B cell (primary cell): ENCODE measurements at regions not wholly inside any gene's neighbourhood (a gene's known extent, or its start where the extent isn't known, plus 50 kb on each side); places are given as distances from the start of the nearest gene placed in this dataset.

Experiments
- EZH2 ChIP-seq: IDR thresholded peaks from 2 replicates; pipeline ENCODE4 v1.6.1; 2012; ENCODE audit warnings: borderline replicate concordance, low read depth, mild to moderate bottlenecking, moderate library complexity, low read length; ENCODE audit not compliant: insufficient read depth, poor library complexity, severe bottlenecking
- TF ChIP-seq, protein P1 (sequence below): fragments of 200-600 bp; IDR thresholded peaks from one replicate; pipeline ENCODE4 v1.8.0; 2022; ENCODE audit warnings: antibody characterized with exemption, mild to moderate bottlenecking

DNA sequence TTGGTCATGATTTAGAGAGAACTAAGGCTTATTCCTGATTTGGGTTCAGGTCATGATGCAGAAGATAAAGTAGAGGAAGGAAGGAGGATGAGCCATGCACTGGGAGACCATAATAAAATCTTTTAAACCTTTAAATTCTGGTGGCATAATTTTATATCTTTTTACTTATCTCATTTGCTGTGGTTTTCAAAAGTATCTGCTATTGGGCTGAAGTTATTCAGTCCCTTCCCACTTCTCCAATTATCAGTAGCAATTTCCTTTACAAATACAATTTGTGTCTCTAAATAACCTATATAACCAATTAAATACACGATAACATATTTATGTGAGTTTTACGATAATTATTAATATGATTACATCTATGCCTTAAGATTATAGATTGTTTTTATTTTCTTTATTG is 194.8 kb upstream of the SLC8A1 start:
- TF ChIP-seq, protein P1, sequence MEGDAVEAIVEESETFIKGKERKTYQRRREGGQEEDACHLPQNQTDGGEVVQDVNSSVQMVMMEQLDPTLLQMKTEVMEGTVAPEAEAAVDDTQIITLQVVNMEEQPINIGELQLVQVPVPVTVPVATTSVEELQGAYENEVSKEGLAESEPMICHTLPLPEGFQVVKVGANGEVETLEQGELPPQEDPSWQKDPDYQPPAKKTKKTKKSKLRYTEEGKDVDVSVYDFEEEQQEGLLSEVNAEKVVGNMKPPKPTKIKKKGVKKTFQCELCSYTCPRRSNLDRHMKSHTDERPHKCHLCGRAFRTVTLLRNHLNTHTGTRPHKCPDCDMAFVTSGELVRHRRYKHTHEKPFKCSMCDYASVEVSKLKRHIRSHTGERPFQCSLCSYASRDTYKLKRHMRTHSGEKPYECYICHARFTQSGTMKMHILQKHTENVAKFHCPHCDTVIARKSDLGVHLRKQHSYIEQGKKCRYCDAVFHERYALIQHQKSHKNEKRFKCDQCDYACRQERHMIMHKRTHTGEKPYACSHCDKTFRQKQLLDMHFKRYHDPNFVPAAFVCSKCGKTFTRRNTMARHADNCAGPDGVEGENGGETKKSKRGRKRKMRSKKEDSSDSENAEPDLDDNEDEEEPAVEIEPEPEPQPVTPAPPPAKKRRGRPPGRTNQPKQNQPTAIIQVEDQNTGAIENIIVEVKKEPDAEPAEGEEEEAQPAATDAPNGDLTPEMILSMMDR = no peak
- TF ChIP-seq EZH2 = no peak
